PFSK-1 (cell line): ENCODE measurements at regions not wholly inside any gene's neighbourhood (a gene's known extent, or its start where the extent isn't known, plus 50 kb on each side); places are given as distances from the start of the nearest gene placed in this dataset.

Source experiments
- FOXP2 ChIP-seq: optimal IDR thresholded peaks from 2 replicates; pipeline ENCODE3; 2011; ENCODE audit warnings: borderline replicate concordance, control low read depth, inconsistent platforms; ENCODE audit not compliant: insufficient read depth; ENCODE audit errors: extremely low read length, extremely low read depth
- POLR2AphosphoS5 ChIP-seq: IDR thresholded peaks from 2 replicates; pipeline ENCODE4 v1.6.1; 2012; ENCODE audit warnings: low read depth, mild to moderate bottlenecking, control low read depth, low read length, moderate library complexity
- REST ChIP-seq, 2 experiments: IDR thresholded peaks; 2 replicates each; pipeline versions ENCODE4 v1.6.1 to v1.8.0; 2011 to 2012; ENCODE audit warnings: low read depth in 2 of 2, low read length in 2 of 2, control low read depth in 1 of 2, inconsistent platforms in 1 of 2, mild to moderate bottlenecking in 1 of 2, moderate library complexity in 1 of 2; ENCODE audit not compliant: insufficient read depth in 1 of 2
- SIN3A ChIP-seq: IDR thresholded peaks from 2 replicates; pipeline ENCODE4 v1.6.1; 2012; ENCODE audit warnings: mild to moderate bottlenecking, low read length, moderate library complexity, borderline replicate concordance; ENCODE audit not compliant: insufficient read depth
- TAF1 ChIP-seq: IDR thresholded peaks from 2 replicates; pipeline ENCODE4 v1.6.1; 2012; ENCODE audit warnings: low read length, control low read depth, borderline replicate concordance; ENCODE audit not compliant: insufficient read depth

GRCh38 chr12:105920161-105920684 lies 218.5 kb downstream of the NUAK1 start:
- TF ChIP-seq SIN3A (no peak), REST (IDR thresholded peaks at IDR 0.05; ENCODE audit: insufficient read depth in 1 of 2, low read depth in 2 of 2, low read length in 2 of 2) (no peak), POLR2AphosphoS5 (no peak), TAF1 (no peak)

DNA sequence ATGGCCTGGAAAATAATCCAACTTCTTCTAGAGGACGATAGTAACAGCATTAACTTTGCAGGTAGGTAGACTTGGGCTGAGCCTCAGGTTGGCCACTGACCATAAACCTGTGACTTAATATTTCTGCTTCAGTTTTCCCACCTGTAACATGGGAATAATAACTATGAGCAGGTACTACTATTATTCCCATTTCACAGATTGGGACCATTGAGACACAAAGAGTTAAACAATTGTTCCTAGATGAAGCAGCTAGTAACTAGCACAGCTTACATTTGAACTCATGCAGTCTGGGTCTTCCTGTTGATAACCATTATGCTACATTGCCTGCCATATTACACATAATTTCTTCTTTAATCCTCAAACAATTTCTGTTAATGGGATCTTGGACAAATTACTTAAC lies 217.7 kb downstream of the NUAK1 start:
- TF ChIP-seq SIN3A (no peak), POLR2AphosphoS5 (no peak), TAF1 (no peak), REST (IDR thresholded peaks at IDR 0.05; ENCODE audit: insufficient read depth in 1 of 2, low read depth in 2 of 2, low read length in 2 of 2) (no peak), FOXP2 (no peak)

DNA sequence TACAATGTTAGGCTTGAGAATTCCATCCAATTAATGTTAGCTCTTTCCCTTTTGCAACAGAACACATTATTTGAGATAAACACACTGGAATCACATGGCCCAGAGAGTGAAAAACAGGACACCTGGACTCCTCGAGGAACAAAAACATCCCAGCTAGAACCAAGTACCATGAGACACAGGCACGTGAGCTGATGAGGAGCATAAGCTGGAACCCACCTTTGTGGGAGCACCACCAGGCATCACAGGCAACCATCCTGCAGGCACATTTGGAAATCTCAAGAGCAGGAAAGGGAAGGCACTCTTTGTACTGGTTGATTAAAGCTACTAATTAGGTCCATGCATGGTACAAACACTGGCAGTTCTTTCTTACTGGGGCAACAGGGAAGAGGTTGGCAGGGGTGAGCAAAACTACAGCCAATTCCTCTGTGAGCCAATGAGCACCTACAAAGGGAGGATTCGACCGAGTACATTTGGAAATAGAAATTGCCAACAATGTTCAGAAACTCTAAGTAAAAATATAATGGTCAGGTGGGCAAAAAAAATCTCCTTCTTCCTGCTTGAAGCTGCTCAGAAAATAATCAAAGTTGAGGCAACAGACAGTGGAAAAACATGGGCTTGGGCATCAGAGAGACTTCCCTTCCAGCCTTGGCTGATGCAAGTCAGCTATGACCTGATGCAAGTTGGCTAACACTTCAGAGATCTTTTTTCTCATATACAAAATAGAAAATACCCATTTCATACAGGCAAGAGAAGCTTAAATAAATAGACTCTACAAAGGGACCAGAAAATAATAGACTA lies 216.7 kb downstream of the NUAK1 start:
- no peak for TF ChIP-seq SIN3A
- no peak for TF ChIP-seq POLR2AphosphoS5
- no peak for TF ChIP-seq REST (IDR thresholded peaks at IDR 0.05; ENCODE audit: insufficient read depth in 1 of 2, low read depth in 2 of 2, low read length in 2 of 2)
- TF ChIP-seq TAF1: no peak
- TF ChIP-seq FOXP2: no peak

DNA sequence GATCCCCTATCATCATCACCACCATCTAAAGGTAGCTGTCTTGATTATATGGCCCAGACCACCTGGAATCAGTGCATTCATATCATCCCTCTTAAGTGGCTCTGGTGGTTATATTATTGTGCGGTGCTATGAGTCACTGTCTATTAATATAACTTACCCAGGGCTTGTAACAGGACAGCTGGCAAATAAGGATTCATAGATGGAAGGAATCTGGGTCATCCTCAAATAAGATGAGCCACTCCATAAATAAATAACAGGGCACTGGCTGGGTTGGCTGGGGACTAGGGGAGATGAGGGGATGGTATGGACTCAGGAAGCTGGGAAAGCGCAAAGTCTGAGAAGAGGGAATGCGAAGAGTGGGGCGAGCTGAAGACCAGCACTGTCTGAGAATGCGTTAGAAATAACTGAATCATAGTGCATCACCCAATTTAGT lies 216.1 kb downstream of the NUAK1 start:
- TF ChIP-seq REST (IDR thresholded peaks at IDR 0.05; ENCODE audit: insufficient read depth in 1 of 2, low read depth in 2 of 2, low read length in 2 of 2): no peak
- no peak for TF ChIP-seq POLR2AphosphoS5
- no peak for TF ChIP-seq SIN3A
- TF ChIP-seq FOXP2: no peak
- TF ChIP-seq TAF1: no peak
